ENCODE measurements at regions not wholly inside any gene's neighbourhood (a gene's known extent, or its start where the extent isn't known, plus 50 kb on each side); places are given as distances from the start of the nearest gene placed in this dataset.

DNA sequence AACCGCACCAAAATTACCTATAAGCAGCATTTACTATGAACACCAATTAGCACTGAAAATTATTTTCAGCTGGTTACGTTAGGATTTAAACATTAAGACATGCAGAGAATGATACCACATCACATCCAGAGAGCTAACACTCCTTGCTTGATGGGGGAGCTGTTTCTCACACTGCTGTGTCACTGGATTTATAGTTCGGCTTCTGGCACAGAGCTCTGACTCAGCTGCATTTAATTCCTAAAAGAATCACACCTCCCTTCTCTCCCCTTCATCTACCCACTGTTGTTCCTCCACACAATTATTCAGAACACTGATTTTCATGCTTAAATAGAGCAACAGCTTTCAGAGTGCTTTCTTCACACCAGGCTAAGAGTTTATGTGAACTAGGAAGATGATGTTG is 82.6 kb upstream of the SV2C start:
- TF ChIP-seq, protein P1, sequence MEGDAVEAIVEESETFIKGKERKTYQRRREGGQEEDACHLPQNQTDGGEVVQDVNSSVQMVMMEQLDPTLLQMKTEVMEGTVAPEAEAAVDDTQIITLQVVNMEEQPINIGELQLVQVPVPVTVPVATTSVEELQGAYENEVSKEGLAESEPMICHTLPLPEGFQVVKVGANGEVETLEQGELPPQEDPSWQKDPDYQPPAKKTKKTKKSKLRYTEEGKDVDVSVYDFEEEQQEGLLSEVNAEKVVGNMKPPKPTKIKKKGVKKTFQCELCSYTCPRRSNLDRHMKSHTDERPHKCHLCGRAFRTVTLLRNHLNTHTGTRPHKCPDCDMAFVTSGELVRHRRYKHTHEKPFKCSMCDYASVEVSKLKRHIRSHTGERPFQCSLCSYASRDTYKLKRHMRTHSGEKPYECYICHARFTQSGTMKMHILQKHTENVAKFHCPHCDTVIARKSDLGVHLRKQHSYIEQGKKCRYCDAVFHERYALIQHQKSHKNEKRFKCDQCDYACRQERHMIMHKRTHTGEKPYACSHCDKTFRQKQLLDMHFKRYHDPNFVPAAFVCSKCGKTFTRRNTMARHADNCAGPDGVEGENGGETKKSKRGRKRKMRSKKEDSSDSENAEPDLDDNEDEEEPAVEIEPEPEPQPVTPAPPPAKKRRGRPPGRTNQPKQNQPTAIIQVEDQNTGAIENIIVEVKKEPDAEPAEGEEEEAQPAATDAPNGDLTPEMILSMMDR (IDR thresholded peaks at IDR 0.05), result no peak
- TF ChIP-seq POLR2A (IDR thresholded peaks at IDR 0.05), result no peak
